ENCODE measurements at regions not wholly inside any gene's neighbourhood (a gene's known extent, or its start where the extent isn't known, plus 50 kb on each side); places are given as distances from the start of the nearest gene placed in this dataset.

DNA sequence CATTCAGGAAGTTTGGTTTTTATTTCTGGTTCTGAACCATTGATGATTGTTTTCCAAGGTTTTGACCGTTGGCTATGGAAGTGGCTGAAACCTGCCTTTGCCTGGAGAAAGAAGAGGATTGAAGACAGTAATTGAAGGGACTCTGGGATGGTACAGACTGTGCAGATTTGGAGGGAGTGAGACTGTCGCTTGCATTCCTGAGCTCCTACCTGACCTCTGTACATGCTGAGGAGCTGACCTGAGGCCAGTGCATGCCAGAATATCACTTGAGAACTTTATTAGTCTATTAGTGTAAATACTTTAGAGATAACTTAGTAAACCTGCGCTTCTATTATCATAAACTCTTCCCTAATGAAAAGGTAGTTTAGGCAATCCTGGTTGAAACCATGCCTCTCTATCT lies 276.4 kb downstream of the IRS2 start:
- no peak for DNase-seq

DNA sequence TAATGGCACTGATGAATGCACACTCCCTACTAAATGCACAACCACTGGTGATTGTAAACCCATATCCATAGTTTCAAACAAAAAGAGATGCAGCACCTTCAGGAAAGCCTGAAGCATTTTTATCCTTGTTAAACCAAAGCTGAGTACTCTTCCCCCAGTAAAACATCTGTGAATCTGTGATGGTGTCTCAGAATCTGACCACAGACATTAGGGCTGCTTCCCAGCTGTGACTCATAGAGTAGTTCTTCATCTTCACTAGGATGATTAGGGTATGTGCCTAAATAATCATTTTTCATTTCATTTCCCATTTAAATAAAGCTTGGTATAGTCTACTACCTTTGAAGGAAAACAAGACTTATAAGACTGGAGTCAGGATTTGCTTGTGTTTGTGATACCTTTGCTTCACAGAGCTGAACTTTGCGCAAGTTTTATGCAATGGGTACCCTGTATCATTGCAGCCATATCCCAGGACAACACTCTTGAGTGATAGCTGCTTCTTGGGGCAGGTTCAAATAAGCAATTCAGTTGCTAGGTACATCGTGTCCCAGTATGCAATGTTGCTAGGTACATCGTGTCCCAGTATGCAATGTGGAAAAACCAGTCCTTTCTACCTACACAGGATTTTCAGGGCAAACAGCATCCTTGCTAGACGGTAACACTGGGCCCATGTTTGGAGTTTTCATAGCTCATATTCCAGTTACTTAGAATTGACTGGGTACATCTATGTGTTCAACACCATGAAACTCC lies 277.1 kb downstream of the IRS2 start:
- DNase-seq: no peak

DNA sequence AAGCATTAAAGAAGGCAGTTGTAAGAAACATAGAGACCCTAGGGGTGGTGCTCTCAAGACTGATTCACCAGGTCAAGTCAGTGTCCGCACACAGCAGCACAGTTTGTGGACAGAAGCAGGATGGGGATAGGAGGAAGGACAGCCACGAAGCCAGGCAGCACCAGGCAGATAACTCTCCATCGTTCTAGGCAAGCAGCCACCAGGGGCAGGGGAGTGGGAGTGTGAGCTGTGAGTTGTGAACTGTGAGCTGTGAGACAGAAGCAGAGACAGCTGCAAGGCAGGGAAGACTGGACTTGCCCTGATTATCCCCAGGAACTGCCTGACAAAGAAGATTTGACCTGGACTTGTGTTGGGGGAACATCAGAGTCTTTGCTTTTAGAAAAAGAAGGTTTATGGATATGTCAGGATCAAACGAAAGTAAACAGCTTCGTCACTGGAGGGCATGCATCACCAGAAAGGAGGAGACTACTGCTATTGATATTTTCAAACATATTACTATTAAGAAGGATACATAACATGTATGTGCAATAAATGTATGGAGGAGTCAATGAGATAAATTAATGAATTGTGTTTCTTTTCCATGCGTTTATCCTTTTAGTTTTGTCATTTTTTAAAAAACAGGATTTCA lies 286.1 kb downstream of the IRS2 start:
- no peak for DNase-seq

DNA sequence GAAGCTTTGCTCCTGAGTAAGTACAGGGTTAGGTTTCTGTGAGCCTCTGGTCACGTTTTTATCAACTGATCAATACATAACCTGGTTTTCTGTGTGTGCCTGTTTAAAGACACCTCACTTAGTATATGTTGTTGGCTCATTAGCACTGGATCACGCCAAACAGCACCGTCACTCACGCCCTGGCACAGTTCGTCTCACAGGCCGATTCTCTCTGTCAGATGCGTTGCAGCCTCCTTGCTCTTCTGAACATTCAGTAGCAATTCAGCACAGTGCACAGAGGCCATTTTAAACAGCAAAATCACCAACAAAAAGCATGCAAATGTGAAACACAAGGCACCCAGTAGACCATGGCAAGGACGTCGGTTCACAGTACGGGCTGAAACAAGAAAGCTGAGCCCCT lies 288.5 kb downstream of the IRS2 start:
- no peak for DNase-seq

DNA sequence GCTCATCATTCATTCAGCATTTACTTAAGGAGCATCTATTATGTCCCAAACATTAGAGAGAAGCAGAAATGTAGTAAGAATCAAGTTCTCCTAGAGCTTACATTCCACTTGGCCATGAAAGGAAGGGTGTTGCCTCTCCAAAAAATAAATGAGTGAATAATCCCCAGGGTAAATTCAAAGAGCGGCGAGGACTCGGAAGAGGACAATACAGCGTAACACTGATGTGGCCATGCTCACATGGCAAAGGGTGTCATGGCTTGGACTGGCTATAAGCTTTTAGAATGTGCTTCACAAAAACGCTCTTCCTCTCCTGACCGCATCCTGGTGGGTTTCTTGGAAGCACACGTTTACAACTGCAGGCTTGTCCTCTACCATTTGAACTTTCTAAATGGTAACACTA lies 290.2 kb downstream of the IRS2 start:
- no peak for DNase-seq

DNA sequence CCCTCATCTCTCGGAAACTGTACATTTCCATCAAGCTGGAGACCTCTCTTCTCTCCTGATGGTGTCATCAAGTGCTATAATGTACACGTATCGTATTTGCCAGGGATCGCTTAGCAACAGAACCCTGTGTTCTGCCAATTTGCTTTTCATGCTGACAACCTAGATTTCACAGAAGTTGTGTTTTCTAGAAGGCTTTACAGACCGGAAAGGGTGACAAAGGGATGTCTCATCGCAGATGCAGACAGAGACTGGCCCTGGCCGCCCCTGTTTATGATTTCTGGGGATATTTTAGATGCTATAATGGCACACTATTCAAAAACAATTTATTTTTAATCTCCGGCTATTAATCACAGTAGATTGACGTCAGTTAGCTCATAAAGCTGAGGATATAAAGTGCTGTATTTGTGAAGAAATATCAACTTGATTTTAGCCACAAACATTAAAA lies 291.4 kb downstream of the IRS2 start:
- no peak for DNase-seq

DNA sequence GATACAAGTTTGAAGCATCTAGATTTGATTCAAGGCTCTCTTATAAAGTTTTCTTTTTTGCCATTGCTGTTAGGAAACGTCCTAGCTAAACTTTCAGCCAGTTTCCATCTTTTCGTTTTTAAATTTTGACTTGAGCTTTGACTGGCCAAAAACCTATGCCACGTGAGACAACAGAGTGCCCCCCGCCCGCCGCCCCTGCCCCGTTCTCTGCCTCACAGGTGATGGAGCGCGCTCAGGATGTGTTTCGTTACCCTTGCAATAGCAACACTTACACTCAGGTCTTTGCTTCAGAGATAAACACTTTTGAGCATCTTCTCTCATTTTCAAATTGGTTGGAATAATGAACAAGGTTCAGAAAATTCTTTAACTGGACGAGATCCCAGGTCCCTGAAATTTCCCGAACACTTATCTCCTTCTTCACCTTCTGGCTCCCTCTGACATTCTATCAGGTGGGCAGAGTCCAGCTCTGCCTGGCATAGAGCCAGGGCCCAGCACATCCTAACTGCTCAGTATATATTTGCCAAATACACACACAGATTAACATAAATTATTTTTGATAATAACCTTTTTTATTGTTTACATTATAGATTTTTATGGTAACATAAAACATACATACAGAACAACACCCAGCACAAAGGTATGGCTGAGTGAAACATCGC lies 301.1 kb downstream of the IRS2 start:
- DNase-seq: no peak

DNA sequence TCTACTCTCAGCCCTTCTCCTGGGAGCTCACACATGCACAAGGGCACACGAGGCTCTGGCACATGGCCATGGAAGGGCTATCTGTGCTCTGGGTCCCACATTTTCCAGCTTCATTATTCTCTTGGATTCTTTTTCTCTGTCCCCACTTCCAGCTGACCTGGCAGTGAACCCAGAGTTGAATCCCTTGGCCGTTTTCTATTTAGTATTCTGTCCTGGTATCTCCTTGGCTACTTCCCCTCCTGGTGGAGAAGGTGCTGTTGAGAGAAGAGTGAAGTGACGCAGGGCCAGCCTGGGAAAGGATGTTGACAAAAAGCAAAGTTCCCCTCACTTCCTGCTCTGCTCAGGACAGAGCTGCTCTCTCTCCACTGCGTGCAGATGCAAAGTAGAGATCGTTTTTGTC lies 303.1 kb downstream of the IRS2 start:
- no peak for DNase-seq

DNA sequence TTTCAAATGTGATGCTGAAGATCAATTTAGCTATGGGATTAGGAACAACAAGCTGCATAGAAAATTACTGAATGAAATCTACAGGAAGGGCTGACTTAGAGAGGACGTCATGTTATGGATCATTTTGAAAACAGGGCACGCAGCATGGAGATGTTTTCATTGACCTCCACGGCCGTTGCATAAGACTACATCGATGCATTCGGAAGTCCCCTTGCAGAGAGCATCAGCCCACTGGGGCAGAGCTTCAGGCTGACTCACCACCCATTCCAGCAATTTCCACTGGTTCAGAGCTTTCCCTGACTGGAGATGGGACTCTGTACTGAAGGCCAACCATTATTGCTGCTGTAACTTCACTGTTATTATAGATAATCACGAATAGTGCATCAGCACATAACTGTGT lies 305.3 kb downstream of the IRS2 start:
- no peak for DNase-seq

DNA sequence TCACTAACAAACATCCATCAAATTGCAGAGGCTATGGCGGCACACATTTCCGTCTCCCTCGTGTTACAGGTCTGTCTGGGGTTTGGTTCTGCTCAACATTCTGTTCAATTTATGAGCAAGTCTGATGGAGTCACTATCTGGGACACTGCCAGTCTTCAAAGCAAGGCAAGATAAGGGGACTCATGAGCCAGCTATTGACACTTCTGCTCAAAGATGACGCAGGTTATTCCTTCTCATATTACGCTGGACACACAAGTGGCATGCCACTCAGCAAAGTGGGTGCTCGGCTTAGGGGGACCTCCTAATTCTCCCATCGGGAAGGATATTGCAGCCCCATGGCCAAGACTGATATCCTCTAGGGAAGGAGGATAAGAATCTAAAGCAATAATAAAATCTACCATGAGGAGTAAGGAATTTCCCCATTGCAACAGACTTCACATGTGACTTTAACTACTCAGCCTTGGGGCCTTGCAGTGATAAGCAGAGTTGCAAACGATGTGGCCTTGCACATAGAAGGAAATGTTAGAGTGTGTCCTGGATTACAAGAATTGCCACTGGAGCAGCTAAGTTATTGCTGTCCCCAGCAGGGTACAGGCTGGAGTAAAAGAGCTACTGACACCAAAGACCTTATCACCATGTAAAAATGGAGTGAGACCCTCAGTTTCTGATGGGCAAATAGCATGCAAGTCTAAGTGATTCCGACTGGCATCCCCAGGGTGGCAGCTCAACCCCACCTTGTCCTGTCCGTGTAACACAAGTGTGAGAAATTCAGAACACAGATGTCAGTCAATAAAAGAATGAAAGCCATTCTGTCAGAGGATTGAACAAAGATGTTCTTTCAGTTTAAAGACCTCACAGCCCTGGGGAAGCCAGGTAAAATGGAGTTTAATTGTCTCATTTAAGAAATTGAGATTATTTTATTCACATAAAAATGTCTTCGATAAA lies 306.1 kb downstream of the IRS2 start:
- DNase-seq: no peak

DNA sequence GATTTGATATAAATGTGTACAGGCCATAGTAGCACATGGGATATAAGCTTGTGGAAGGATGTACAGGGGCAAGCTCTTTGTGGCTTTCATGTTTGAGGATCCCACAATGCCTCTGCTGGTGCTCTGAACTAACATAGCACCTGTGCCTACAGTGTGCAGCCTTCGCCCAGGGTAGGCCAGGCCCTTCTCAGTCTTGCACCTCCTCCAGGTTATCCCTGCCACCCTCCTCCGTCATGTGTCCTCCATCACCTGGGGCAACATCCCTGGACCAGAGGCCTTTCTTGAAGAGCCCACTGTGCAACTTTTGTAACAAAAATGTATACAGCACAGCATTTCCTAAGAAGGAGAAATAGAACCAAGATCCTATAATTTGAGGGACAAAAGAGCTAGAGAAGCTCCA lies 306.8 kb downstream of the IRS2 start:
- DNase-seq: no peak

DNA sequence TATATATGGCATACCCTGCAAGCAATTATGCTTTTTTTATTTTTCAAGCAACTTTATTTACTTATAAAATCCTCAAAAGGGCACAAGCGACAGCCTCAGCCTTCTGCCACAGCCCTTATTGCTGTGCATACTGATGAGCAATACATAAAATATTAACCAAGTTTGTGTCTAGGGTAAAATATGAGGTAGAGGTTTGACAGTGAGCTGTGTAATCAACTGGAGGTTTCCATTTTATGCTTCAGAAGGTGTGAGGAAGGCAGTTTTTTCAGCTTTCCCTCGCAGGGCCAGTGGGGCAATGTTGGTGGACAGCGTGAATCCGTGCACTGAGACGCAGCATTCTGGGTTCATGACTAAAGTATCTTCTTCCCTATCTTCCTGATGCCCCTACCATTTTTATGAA lies 310.4 kb downstream of the IRS2 start:
- no peak for DNase-seq

DNA sequence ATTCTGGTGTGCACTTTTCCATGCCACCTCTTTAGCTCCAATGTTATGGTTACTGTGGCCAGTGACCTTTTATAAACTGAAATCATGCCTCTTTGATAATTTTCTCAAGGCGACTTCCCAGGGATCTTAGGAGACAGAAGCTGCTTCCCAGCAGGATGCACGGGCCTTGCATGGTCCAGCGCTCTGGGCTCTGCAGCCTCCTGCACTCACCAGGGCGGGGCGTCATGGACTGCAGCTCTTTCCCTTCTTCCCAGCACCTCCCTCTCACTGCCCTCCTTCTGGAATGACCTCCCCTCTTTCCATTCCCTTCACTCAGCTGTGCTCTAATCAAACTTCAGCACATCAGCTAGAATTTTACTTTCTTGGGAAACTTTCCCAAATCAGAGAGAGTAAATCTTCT lies 318.3 kb downstream of the IRS2 start:
- no peak for DNase-seq

DNA sequence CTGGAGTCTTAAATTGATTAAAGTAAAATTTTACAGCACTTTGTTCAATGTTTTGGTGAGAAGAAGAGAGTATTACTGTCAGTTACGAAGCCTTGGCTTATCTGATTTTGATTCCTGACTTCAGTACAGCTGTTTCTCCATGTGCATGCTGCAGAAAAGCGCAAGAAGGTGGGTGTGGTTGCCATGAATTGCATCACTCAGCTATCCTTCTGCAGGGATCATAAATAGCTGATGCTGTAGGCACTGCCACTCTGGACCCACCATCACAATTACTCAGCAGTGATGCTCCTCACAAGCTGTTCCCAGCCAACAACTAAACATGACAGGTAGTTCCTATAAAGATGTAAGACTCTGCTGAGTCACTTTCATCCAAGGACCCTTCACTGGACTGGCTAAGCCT lies 321.2 kb downstream of the IRS2 start:
- DNase-seq: no peak

DNA sequence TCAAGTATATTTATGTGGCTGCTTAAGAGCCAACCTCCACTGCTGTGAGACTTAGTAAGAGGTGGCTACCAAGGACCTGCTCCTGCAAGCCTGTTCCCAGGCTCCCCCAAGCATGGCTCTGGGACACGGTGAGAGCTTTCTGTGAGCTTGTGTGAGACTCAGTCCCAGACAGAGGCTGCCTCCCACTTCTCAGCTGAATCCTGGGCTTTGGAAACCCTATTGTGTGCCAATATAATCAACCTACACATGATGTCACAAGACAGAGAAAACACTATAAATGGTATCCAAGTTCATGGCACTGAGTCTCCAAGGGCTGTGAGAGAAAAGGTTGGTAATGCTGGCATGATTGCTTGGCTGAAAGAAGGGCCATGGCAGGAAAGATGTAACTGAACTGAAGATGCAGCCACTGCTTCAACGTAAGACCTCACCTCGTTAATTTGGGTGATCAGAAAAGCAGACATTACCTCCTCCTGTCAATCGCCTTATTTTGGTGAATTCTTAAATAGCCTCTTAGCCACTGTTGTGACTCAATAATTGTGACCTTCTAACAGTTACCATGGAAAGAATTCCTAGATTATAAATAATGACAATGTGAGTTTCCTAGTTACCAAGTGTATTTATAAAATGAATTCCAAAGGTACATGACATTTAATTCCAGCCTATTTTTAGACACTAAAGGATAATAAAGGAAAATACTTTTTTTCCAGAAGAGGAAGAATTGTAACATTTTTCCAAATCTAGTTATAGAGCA lies 332.0 kb downstream of the IRS2 start:
- no peak for DNase-seq

DNA sequence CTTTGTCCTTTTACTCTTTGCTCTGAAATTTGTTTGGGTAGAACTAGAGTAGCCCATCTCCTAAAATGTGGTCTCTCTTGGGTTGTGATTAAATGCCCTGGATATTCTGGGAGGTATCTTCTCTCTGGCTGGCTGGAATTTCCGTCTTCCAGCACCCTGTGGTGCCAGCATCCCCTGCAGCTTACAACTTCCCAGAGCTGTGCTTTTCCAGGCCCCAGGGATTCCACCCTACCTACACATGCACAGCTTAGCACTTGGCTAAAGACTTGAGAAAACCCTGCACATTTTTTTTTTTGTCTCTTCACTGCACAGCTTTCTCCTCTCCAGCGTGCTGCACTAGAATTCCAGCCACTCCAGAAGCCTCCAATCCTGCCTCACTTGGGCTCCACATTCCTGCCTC lies 334.7 kb downstream of the IRS2 start:
- no peak for DNase-seq

DNA sequence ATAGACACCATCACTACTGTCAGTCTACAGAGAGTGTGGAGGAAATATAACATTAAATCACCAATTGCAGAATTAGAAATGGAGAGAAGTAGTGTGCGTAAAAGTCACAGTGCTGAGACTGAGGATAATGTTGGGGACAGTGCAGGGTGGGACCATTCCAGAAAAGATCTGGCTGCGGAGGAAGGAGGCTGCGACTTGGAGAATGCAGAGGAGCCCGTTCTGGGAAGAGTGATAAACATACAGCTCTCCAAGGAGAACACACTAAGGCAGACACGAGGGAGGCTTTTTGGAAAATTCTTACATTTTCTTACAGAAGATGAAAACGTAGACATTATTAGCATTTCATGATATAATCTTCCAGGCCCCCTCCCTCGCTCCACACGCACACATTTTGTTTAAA lies 337.8 kb downstream of the IRS2 start:
- no peak for DNase-seq

DNA sequence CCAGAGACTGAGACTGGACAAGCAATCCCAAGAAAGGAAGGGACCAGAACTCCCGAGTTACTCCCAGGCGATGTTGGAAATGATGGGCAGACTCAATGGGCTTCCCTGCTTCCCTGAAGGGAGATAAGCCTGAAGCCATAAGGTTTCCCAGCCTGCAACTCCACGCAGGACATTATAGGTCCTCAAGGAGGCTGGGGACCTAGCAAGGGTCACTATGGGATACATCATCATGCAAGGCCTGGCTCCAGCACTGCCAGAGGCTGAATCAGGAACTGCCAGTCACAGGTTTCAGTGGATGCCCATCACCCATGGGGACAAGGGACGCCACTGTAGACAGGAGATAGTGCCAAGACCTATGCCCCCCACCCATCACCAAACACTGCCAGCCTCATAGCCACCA lies 338.7 kb downstream of the IRS2 start:
- DNase-seq: no peak

DNA sequence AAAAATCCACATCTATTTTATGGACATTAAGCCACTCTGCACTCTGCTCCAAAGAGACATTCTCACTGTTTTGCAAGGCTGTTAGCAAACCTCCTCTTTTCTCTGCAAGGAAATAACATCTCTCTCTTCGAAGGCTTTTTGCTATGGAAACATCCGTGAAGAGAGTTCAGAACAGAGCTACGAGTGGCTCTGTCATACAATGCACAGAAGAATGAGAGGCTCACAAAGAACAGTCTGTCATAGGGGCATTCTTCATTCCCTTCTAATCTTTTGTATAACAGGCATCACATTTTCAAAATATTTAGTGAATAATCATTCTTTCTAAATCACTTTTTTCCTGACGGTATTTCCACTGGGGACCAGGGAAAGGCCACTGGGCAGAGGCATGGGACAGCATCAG lies 346.1 kb downstream of the IRS2 start:
- DNase-seq: no peak

DNA sequence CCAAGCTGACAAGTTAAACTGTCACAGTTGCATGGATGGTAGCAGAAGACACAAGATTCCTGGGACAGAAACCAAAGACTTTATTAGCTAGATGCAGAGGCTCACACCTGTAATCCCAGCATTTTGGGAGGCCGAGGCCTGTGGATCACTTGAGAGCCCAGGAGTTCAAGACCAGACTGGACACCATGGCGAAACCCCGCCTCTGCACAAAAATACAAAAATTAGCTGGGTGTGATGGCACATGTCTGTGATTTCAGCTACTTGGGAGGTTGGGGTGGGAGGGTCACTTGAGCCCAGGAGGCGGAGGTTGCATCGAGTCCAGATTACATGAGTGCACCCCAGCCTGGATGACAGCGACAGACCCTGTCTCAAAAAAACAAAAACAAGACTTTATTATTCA lies 346.6 kb downstream of the IRS2 start:
- DNase-seq: no peak

DNA sequence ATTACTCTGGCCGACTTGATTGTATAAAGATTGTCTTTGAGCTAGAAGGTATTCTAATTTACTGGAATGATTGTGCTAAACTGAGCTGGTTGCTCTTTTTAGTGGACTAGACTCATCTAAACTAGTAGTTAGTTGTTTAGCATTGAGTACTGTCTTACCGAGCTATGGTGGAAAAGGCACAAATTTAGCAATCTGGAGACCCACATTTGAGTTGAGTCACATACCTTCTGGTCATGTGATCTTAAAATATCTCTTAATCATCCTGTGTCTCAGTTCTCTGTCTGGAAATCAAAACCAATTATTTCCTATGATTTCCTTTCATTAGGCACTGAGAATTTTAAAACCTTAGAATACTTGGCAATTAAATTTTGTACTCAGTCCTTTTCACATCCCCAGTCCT lies 349.5 kb downstream of the IRS2 start:
- no peak for DNase-seq

DNA sequence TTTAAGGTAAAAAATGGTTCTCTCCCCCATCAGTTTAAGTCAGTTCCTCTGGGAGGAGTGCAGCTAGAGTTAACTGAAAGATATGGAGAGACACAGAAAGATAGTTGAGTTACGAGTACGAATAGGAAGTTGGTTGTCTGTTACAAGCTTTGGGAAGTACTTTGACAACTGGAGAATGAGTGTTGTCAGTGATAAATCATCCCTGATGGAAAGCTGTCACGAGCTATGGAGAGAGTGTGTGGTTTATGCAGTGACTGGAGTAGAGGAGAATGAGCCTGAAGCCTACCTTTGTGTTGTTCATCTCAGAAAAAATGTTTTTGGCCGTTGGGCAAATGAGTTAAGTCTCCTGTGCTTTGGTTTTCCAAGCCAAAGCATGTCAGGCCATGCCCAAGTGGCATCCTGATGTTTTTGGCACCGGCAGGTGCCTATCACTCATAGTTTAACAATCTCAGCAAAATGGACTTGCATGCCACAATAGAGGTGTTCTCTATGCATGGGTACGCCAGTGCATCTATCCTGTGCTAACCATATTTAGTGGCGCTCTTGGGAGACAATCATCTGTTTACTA lies 350.2 kb downstream of the IRS2 start:
- DNase-seq: no peak
